ENCODE measurements at regions not wholly inside any gene's neighbourhood (a gene's known extent, or its start where the extent isn't known, plus 50 kb on each side); places are given as distances from the start of the nearest gene placed in this dataset.

GRCh38 chr1:82628887-82629286 lies 828.2 kb downstream of the ADGRL2 start:
- no peaks in the 10 kb centered on the region for H4K20me1 ChIP-seq (ENCODE audit: insufficient read depth, low read length)
- no peak overlapping the region for H3K56ac ChIP-seq (ENCODE audit: extremely low read depth, insufficient read depth, low read length)
- no peak overlapping the region for H2AK9ac ChIP-seq (replicated peaks; ENCODE audit: low read depth, low read length, poor library complexity)
- no peak overlapping the region for H2BK120ac ChIP-seq (ENCODE audit: low read depth, low read length)
- no peak overlapping the region for H2BK5ac ChIP-seq (ENCODE audit: low read depth, low read length, poor library complexity, severe bottlenecking)
- peaks cover 7% of the 10 kb centered on the region for H3K9me3 ChIP-seq (ENCODE audit: control insufficient read depth, insufficient read depth, low read length)
- no peaks in the 10 kb centered on the region for H3K4me1 ChIP-seq (ENCODE audit: control insufficient read depth, insufficient read depth, low read length)
- no peaks in the 10 kb centered on the region for H3K36me3 ChIP-seq (ENCODE audit: control insufficient read depth, insufficient read depth, low read length)
- H2AFZ ChIP-seq (replicated peaks; ENCODE audit: low read length, poor library complexity): no peak overlapping the region
- no peak overlapping the region for H2BK15ac ChIP-seq (ENCODE audit: low read depth, low read length)
- no peak overlapping the region for H3K27ac ChIP-seq (ENCODE audit: insufficient read depth, low read length)
- H3K27me3 ChIP-seq (ENCODE audit: control insufficient read depth, insufficient read depth, low read length): no peaks in the 10 kb centered on the region
- no peak overlapping the region for H3K4ac ChIP-seq (ENCODE audit: low read depth, low read length)
- H4K91ac ChIP-seq (ENCODE audit: insufficient read depth, low read depth, low read length): no peak overlapping the region
- TF ChIP-seq FOS (IDR thresholded peaks at IDR 0.05; ENCODE audit: low read depth, low read length) (no peak), ELK1 (IDR thresholded peaks at IDR 0.05; ENCODE audit: borderline replicate concordance, low read depth, low read length) (no peak), MAZ (IDR thresholded peaks at IDR 0.05; ENCODE audit: borderline replicate concordance, low read depth, low read length) (no peak), RAD21 (IDR thresholded peaks at IDR 0.05; ENCODE audit: low read length) (no peak), BHLHE40 (IDR thresholded peaks at IDR 0.05; ENCODE audit: low read depth, low read length) (no peak), CTCF (conservative IDR thresholded peaks at IDR 0.05; ENCODE audit: low read depth, low read length) (no peak), CEBPB (IDR thresholded peaks at IDR 0.05; ENCODE audit: low read depth, low read length) (no peak), POLR2A (IDR thresholded peaks at IDR 0.05; ENCODE audit: low read depth, low read length) (no peak), MAFK (IDR thresholded peaks at IDR 0.05; ENCODE audit: low read depth, low read length) (no peak), CHD1 (IDR thresholded peaks at IDR 0.05; ENCODE audit: low read depth, low read length) (no peak)
- DNase-seq (no peak), ATAC-seq (ENCODE audit: low read depth) (no peak)
- ChIA-PET CTCF (no interaction called here), POLR2A (ENCODE audit: unreplicated experiment) (no interaction called here)
- no peak overlapping the region for H2BK20ac ChIP-seq (ENCODE audit: low read depth, low read length)
- 73% methylated on average over 2 of the region's 2 CpGs; no CpG with 5 or more reads in 1 of the 2 experiments for WGBS, 2 experiments (ENCODE audit: extremely low coverage in 2 of 2, insufficient read length in 1 of 2)
- H3K9ac ChIP-seq (ENCODE audit: low read depth, low read length): no peak overlapping the region
- no TSS peak for BruUV-seq (replicated peaks)
- dilution Hi-C loops (cut with HindIII; ENCODE audit: low sequenced_read_pairs, unreplicated experiment) (no loop called here), intact Hi-C loops (cut with micrococcal nuclease) (no loop called here), in situ Hi-C loops (cut with MboI; ENCODE audit: low sequenced_read_pairs) (no loop called here)
- H2AK5ac ChIP-seq (ENCODE audit: low read depth, low read length): no peak overlapping the region
- no peak overlapping the region for H4K8ac ChIP-seq (ENCODE audit: low read depth in 2 of 2, low read length in 2 of 2)
- no peaks in the 10 kb centered on the region for H3K9me1 ChIP-seq (ENCODE audit: insufficient read depth, low read length)
- no peaks in the 10 kb centered on the region for H3K79me1 ChIP-seq (ENCODE audit: low read depth in 1 of 2, low read length in 2 of 2)
- H3K4me2 ChIP-seq (ENCODE audit: low read depth, low read length): no peak overlapping the region
- no peak overlapping the region for H3K14ac ChIP-seq (replicated peaks; ENCODE audit: low read depth, low read length)
- no peak overlapping the region for H3K4me3 ChIP-seq (ENCODE audit: insufficient read depth, low read depth, low read length)
- no peak overlapping the region for H4K5ac ChIP-seq (ENCODE audit: low read depth, low read length)
- H3K23ac ChIP-seq (ENCODE audit: low read depth, low read length): no peak overlapping the region
- no peak overlapping the region for H3K18ac ChIP-seq (ENCODE audit: low read depth, low read length)
